Nephron progenitor cell (in vitro differentiated cells): ENCODE measurements at regions not wholly inside any gene's neighbourhood (a gene's known extent, or its start where the extent isn't known, plus 50 kb on each side); places are given as distances from the start of the nearest gene placed in this dataset.

Source experiments
- DNase-seq: peaks from one replicate; pipeline ENCODE4 v3.0.0; 2021
- H3K27ac Mint-ChIP-seq: 2 replicates; pipeline ENCODE4 v1.8.0; 2021; ENCODE audit warnings: mild to moderate bottlenecking, moderate library complexity, mixed read lengths
- H3K27me3 Mint-ChIP-seq: 2 replicates; pipeline ENCODE4 v1.8.0; 2021; ENCODE audit warnings: mild to moderate bottlenecking, low read depth, mixed read lengths; ENCODE audit not compliant: poor library complexity
- H3K36me3 Mint-ChIP-seq: 2 replicates; pipeline ENCODE4 v1.8.0; 2021; ENCODE audit warnings: low read depth, mixed read lengths
- H3K4me1 Mint-ChIP-seq: 2 replicates; pipeline ENCODE4 v1.8.0; 2021; ENCODE audit warnings: mixed read lengths
- H3K4me3 Mint-ChIP-seq: 2 replicates; pipeline ENCODE4 v1.8.0; 2021; ENCODE audit warnings: mild to moderate bottlenecking, moderate library complexity, mixed read lengths
- H3K9me3 Mint-ChIP-seq: 2 replicates; pipeline ENCODE4 v1.8.0; 2021; ENCODE audit warnings: mild to moderate bottlenecking, moderate library complexity, mixed read lengths
- CTCF ChIP-seq: fragments of 200-600 bp; sonication (generic); IDR thresholded peaks from 2 replicates; pipeline ENCODE4 v1.5.0; 2021; ENCODE audit warnings: antibody characterized with exemption

- no peak overlapping the region for H3K4me3 Mint-ChIP-seq
- no peaks in the 10 kb centered on the region for H3K4me1 Mint-ChIP-seq
- DNase-seq: no peak
- no peaks in the 10 kb centered on the region for H3K36me3 Mint-ChIP-seq
- peaks cover 10% of the 10 kb centered on the region for H3K27me3 Mint-ChIP-seq
- no peak for TF ChIP-seq CTCF
- no peaks in the 10 kb centered on the region for H3K9me3 Mint-ChIP-seq
- no peak overlapping the region for H3K27ac Mint-ChIP-seq
Measured at GRCh38 chr15:29355477-29355876, 85.9 kb upstream of the NSMCE3 start.

GRCh38 chr15:29352402-29352801, 82.8 kb upstream of the NSMCE3 start:
- H3K36me3 Mint-ChIP-seq: no peaks in the 10 kb centered on the region
- TF ChIP-seq CTCF: no peak
- no peak overlapping the region for H3K4me3 Mint-ChIP-seq
- no peaks in the 10 kb centered on the region for H3K9me3 Mint-ChIP-seq
- peaks cover 8% of the 10 kb centered on the region for H3K4me1 Mint-ChIP-seq
- no peak overlapping the region for H3K27ac Mint-ChIP-seq
- H3K27me3 Mint-ChIP-seq: peaks cover 8% of the 10 kb centered on the region
- no peak for DNase-seq

- no peak for DNase-seq
- no peaks in the 10 kb centered on the region for H3K9me3 Mint-ChIP-seq
- TF ChIP-seq CTCF: no peak
- no peak overlapping the region for H3K27ac Mint-ChIP-seq
- H3K36me3 Mint-ChIP-seq: no peaks in the 10 kb centered on the region
- H3K27me3 Mint-ChIP-seq: peaks cover 13% of the 10 kb centered on the region
- peaks cover 18% of the 10 kb centered on the region for H3K4me1 Mint-ChIP-seq
- H3K4me3 Mint-ChIP-seq: no peak overlapping the region
Measured at GRCh38 chr15:29349196-29349595, 79.6 kb upstream of the NSMCE3 start.

GRCh38 chr15:29348336-29348914, 78.8 kb upstream of the NSMCE3 start:
- H3K4me1 Mint-ChIP-seq: peaks cover 18% of the 10 kb centered on the region

GRCh38 chr15:29346998-29347397, 77.4 kb upstream of the NSMCE3 start:
- peaks cover 15% of the 10 kb centered on the region for H3K27me3 Mint-ChIP-seq

More at GRCh38 chr15:29348336-29348914, 78.8 kb upstream of the NSMCE3 start:
- H3K4me3 Mint-ChIP-seq: no peak overlapping the region
- no peak overlapping the region for H3K27ac Mint-ChIP-seq
- peaks cover 13% of the 10 kb centered on the region for H3K27me3 Mint-ChIP-seq
- no peaks in the 10 kb centered on the region for H3K36me3 Mint-ChIP-seq
- TF ChIP-seq CTCF: no peak
- no peaks in the 10 kb centered on the region for H3K9me3 Mint-ChIP-seq
- DNase-seq: peak; percentile 11

More at GRCh38 chr15:29346998-29347397, 77.4 kb upstream of the NSMCE3 start:
- Mint-ChIP-seq H3K4me1 (peaks cover 18% of the 10 kb centered on the region), H3K4me3 (no peak overlapping the region), H3K27ac (no peak overlapping the region), H3K36me3 (no peaks in the 10 kb centered on the region), H3K9me3 (no peaks in the 10 kb centered on the region)
- no peak for TF ChIP-seq CTCF
- DNase-seq: no peak
